PFSK-1 (cell line): ENCODE measurements at regions not wholly inside any gene's neighbourhood (a gene's known extent, or its start where the extent isn't known, plus 50 kb on each side); places are given as distances from the start of the nearest gene placed in this dataset.

Source experiments
- FOXP2 ChIP-seq: optimal IDR thresholded peaks from 2 replicates; pipeline ENCODE3; 2011; ENCODE audit warnings: borderline replicate concordance, control low read depth, inconsistent platforms; ENCODE audit not compliant: insufficient read depth; ENCODE audit errors: extremely low read length, extremely low read depth
- POLR2AphosphoS5 ChIP-seq: IDR thresholded peaks from 2 replicates; pipeline ENCODE4 v1.6.1; 2012; ENCODE audit warnings: low read depth, mild to moderate bottlenecking, control low read depth, low read length, moderate library complexity
- REST ChIP-seq, 2 experiments: IDR thresholded peaks; 2 replicates each; pipeline versions ENCODE4 v1.6.1 to v1.8.0; 2011 to 2012; ENCODE audit warnings: low read depth in 2 of 2, low read length in 2 of 2, control low read depth in 1 of 2, inconsistent platforms in 1 of 2, mild to moderate bottlenecking in 1 of 2, moderate library complexity in 1 of 2; ENCODE audit not compliant: insufficient read depth in 1 of 2
- SIN3A ChIP-seq: IDR thresholded peaks from 2 replicates; pipeline ENCODE4 v1.6.1; 2012; ENCODE audit warnings: mild to moderate bottlenecking, low read length, moderate library complexity, borderline replicate concordance; ENCODE audit not compliant: insufficient read depth
- TAF1 ChIP-seq: IDR thresholded peaks from 2 replicates; pipeline ENCODE4 v1.6.1; 2012; ENCODE audit warnings: low read length, control low read depth, borderline replicate concordance; ENCODE audit not compliant: insufficient read depth

- TF ChIP-seq TAF1: no peak
- TF ChIP-seq SIN3A: no peak
- no peak for TF ChIP-seq POLR2AphosphoS5
- no peak for TF ChIP-seq REST (IDR thresholded peaks at IDR 0.05; ENCODE audit: insufficient read depth in 1 of 2, low read depth in 2 of 2, low read length in 2 of 2)
- TF ChIP-seq FOXP2: no peak
These were observed 212.4 kb downstream of the PLA2G4A start for GRCh38 chr1:187041104-187041503.
